OCI-LY3 (cell line): ENCODE measurements at regions not wholly inside any gene's neighbourhood (a gene's known extent, or its start where the extent isn't known, plus 50 kb on each side); places are given as distances from the start of the nearest gene placed in this dataset.

ENCODE experiments used
- H2AFZ ChIP-seq: fragments of 200-600, 300-600 bp; shearing (Covaris generic); 2 replicates; pipeline ENCODE4 v1.6.0; 2014; ENCODE audit warnings: antibody characterized with exemption, low read depth, low read length
- H3K27ac ChIP-seq: fragments of 200-600, 300-600 bp; sonication (generic); 2 replicates; pipeline ENCODE4 v1.5.1; 2014; ENCODE audit warnings: mild to moderate bottlenecking, low read length, moderate library complexity, mixed read lengths
- H3K27me3 ChIP-seq: fragments of 200-600, 300-600 bp; sonication (generic); 2 replicates; pipeline ENCODE4 v1.6.1; 2014; ENCODE audit warnings: low read depth, low read length, mixed read lengths
- H3K36me3 ChIP-seq: fragments of 200-600, 300-600 bp; sonication (generic); replicated peaks from 2 replicates; pipeline ENCODE3; 2014; ENCODE audit warnings: low read depth, low read length, mixed read lengths
- H3K4me1 ChIP-seq: fragments of 300-600, 200-600 bp; sonication (generic); 2 replicates; pipeline ENCODE4 v1.6.1; 2014; ENCODE audit warnings: low read length, mixed read lengths
- H3K4me2 ChIP-seq: fragments of 200-600, 300-600 bp; sonication (generic); 2 replicates; pipeline ENCODE4 v1.6.1; 2014; ENCODE audit warnings: low read length, mixed read lengths
- H3K4me3 ChIP-seq: fragments of 300-600, 200-600 bp; sonication (generic); 2 replicates; pipeline ENCODE4 v1.5.1; 2014; ENCODE audit warnings: antibody characterized with exemption, mild to moderate bottlenecking, low read length, moderate library complexity
- H3K79me2 ChIP-seq: fragments of 300-600, 200-600 bp; shearing (Covaris generic); 2 replicates; pipeline ENCODE4 v1.6.1; 2014; ENCODE audit warnings: mild to moderate bottlenecking, low read length, mixed read lengths
- H3K9ac ChIP-seq: fragments of 300-600, 200-600 bp; shearing (Covaris generic); 2 replicates; pipeline ENCODE4 v1.6.0; 2014; ENCODE audit warnings: mild to moderate bottlenecking, low read length, moderate library complexity
- H3K9me3 ChIP-seq: fragments of 200-600, 300-600 bp; shearing (Covaris generic); 2 replicates; pipeline ENCODE4 v1.6.1; 2014; ENCODE audit warnings: low read length, mixed read lengths; ENCODE audit not compliant: insufficient read depth
- H4K20me1 ChIP-seq: fragments of 200-600, 300-600 bp; sonication (generic); 2 replicates; pipeline ENCODE4 v1.6.1; 2016; ENCODE audit warnings: low read length, mixed read lengths; ENCODE audit not compliant: insufficient read depth
- EZH2phosphoT487 ChIP-seq: fragments of 200-600 bp; shearing (Covaris generic); IDR thresholded peaks from 2 replicates; pipeline ENCODE4 v1.6.1; 2018; ENCODE audit warnings: antibody characterized with exemption, mixed run types, low read depth
- TF ChIP-seq, protein P1 (sequence below): fragments of 200-600, 300-600 bp; sonication (generic); IDR thresholded peaks from 2 replicates; pipeline ENCODE4 v1.5.1; 2014; ENCODE audit warnings: antibody characterized with exemption, low read length, low read depth

DNA sequence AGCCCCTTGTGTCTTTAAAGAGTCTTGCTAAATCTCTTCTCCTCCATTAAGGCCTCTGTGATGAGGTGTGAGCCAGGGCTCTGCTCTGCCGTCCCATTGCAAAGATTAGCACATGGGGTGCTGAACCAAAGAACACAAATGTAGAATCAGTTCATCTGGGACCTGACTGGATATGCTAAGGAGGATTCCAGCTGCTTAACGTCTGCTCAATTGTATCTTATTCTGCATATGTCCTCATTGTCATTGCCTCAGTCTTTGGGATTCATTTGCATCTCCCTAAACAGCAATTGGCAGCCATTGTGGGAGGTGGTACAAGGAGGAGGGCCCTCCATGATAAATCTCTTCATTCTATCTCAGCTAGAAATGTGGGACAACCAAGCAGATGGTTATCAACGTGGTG is 106.3 kb upstream of the ADAMTS18 start:
- H3K4me2 ChIP-seq: no peak overlapping the region
- no peaks in the 10 kb centered on the region for H3K36me3 ChIP-seq
- H3K27me3 ChIP-seq: peaks cover 26% of the 10 kb centered on the region
- no peak overlapping the region for H3K4me3 ChIP-seq
- H3K4me1 ChIP-seq: no peaks in the 10 kb centered on the region
- no peak overlapping the region for H2AFZ ChIP-seq
- no peak overlapping the region for H3K27ac ChIP-seq
- TF ChIP-seq EZH2phosphoT487: no peak
- TF ChIP-seq, protein P1, sequence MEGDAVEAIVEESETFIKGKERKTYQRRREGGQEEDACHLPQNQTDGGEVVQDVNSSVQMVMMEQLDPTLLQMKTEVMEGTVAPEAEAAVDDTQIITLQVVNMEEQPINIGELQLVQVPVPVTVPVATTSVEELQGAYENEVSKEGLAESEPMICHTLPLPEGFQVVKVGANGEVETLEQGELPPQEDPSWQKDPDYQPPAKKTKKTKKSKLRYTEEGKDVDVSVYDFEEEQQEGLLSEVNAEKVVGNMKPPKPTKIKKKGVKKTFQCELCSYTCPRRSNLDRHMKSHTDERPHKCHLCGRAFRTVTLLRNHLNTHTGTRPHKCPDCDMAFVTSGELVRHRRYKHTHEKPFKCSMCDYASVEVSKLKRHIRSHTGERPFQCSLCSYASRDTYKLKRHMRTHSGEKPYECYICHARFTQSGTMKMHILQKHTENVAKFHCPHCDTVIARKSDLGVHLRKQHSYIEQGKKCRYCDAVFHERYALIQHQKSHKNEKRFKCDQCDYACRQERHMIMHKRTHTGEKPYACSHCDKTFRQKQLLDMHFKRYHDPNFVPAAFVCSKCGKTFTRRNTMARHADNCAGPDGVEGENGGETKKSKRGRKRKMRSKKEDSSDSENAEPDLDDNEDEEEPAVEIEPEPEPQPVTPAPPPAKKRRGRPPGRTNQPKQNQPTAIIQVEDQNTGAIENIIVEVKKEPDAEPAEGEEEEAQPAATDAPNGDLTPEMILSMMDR: no peak
- no peaks in the 10 kb centered on the region for H3K79me2 ChIP-seq
- no peaks in the 10 kb centered on the region for H3K9me3 ChIP-seq
- H3K9ac ChIP-seq: no peak overlapping the region
- no peaks in the 10 kb centered on the region for H4K20me1 ChIP-seq

DNA sequence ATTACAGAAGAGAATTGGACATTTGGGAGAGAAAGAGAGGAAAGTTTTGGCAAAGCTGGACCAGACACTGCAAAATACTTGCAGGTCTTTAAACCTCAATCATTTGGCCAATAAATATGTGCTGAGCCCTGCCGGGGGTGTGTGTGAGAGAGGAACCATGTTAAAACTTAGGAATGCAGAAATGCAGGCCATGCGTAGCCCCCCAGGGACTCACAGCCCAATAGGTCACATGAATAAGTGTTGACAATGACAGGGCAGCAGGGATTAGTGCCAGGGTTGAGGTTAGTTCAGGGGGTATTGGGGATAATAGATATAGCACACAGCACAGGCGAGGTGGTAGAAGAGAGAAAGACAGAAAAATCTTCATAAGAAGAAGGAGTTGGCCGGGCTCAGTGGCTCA is 113.3 kb upstream of the ADAMTS18 start:
- no peaks in the 10 kb centered on the region for H3K9me3 ChIP-seq
- TF ChIP-seq EZH2phosphoT487: no peak
- TF ChIP-seq, protein P1: no peak
- H3K27me3 ChIP-seq: peaks cover 20% of the 10 kb centered on the region; the same call in 1 of the 2 replicates
- no peak overlapping the region for H3K4me2 ChIP-seq
- no peaks in the 10 kb centered on the region for H3K79me2 ChIP-seq
- H3K4me1 ChIP-seq: no peaks in the 10 kb centered on the region
- H3K27ac ChIP-seq: no peak overlapping the region
- H2AFZ ChIP-seq: no peak overlapping the region
- no peak overlapping the region for H3K9ac ChIP-seq
- no peaks in the 10 kb centered on the region for H3K36me3 ChIP-seq
- no peak overlapping the region for H3K4me3 ChIP-seq
- H4K20me1 ChIP-seq: no peaks in the 10 kb centered on the region

DNA sequence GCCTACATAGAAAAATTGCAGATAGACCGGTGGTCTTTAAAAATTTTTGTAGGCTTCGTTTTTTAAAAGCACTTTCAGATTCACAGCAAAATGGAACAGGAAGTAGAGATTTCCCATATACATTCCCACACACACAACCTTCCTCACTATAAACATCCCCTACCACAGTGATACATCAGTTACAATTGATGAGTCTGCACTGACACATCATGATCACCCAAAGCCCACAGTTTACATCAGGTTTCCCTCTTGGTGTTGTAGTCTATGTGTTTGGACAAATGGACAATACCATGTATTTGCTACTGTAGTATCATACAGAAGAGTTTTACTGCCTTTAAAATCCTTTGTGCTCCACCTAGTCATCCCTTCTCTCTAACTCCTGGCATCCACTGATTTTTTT is 113.9 kb upstream of the ADAMTS18 start:
- Histone ChIP-seq H3K36me3 (no peaks in the 10 kb centered on the region), H3K27me3 (peaks cover 19% of the 10 kb centered on the region; the same call in 1 of the 2 replicates), H2AFZ (no peak overlapping the region), H3K4me3 (no peak overlapping the region), H3K9ac (no peak overlapping the region), H3K4me1 (no peaks in the 10 kb centered on the region), H3K27ac (no peak overlapping the region), H3K79me2 (no peaks in the 10 kb centered on the region), H4K20me1 (no peaks in the 10 kb centered on the region), H3K4me2 (no peak overlapping the region), H3K9me3 (no peaks in the 10 kb centered on the region)
- TF ChIP-seq EZH2phosphoT487: no peak

DNA sequence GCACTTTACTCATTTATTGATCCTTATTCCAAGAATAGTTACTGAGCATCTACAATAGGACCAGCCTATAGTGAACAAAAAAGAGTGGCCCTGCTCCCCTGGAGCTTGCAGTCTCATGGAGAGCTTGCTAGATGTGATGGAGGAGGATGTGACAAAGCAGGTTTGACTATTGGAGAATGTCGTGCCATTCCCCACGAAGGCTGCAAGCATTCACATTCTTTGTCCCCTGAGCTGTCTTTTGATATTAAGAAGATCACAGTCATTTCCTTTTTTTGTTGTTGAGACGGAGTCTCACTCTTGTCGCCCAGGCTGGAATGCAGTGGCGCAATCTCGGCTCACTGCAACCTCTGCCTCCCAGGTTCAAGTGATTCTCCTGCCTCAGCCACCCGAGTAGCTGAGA is 115.0 kb upstream of the ADAMTS18 start:
- no peak overlapping the region for H3K27ac ChIP-seq
- no peak overlapping the region for H3K9ac ChIP-seq
- H4K20me1 ChIP-seq: no peaks in the 10 kb centered on the region
- TF ChIP-seq, protein P1: no peak
- TF ChIP-seq EZH2phosphoT487: no peak
- H3K9me3 ChIP-seq: no peaks in the 10 kb centered on the region
- no peak overlapping the region for H3K4me2 ChIP-seq
- no peak overlapping the region for H2AFZ ChIP-seq
- H3K27me3 ChIP-seq: peaks cover 10% of the 10 kb centered on the region; the same call in 1 of the 2 replicates
- H3K4me3 ChIP-seq: no peak overlapping the region
- H3K36me3 ChIP-seq: no peaks in the 10 kb centered on the region
- no peaks in the 10 kb centered on the region for H3K79me2 ChIP-seq
- H3K4me1 ChIP-seq: no peaks in the 10 kb centered on the region

DNA sequence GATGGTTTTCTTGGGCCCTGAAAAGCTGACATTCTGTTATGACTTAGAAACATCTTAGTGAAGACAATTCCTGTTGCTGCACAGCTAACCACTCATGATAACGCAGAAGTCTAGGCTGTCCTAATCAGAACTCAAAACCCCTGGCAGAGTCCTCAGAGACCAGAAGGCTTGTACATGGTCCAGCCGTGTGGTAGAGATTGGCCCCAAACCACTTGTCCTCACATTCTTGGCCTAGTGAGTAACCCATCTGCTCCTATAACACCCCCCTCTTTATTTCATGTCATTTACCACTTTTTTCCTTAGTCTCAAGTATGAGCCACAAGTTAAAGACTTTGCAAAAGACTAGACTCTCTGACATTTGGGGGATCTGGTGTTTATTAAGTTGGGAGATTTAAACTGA is 116.5 kb upstream of the ADAMTS18 start:
- Histone ChIP-seq H3K36me3 (no peaks in the 10 kb centered on the region), H3K27ac (no peak overlapping the region), H4K20me1 (no peaks in the 10 kb centered on the region), H3K9me3 (no peaks in the 10 kb centered on the region), H3K4me3 (no peak overlapping the region), H2AFZ (no peak overlapping the region), H3K27me3 (peaks cover 10% of the 10 kb centered on the region; the same call in 1 of the 2 replicates), H3K79me2 (no peaks in the 10 kb centered on the region), H3K9ac (no peak overlapping the region), H3K4me1 (no peaks in the 10 kb centered on the region), H3K4me2 (no peak overlapping the region)
- TF ChIP-seq EZH2phosphoT487: no peak
- TF ChIP-seq, protein P1: no peak
